Naive thymus-derived CD4-positive, alpha-beta T cell (primary cell): ENCODE measurements at regions not wholly inside any gene's neighbourhood (a gene's known extent, or its start where the extent isn't known, plus 50 kb on each side); places are given as distances from the start of the nearest gene placed in this dataset.

Experiments used
- ATAC-seq: fragments of 150-1000 bp; cut with Tn5 transposase; 2 replicates; pipeline ENCODE4 v1.10.0; 2021; ENCODE audit warnings: mild to moderate bottlenecking, moderate library complexity
- CTCF ChIA-PET: fragments of 350-600 bp; sonication (Branson Sonifier 250); formaldehyde crosslinking; loops from one replicate; lab custom pipeline; 2021; ENCODE audit warnings: antibody characterized with exemption; lab: Charles Lee
- POLR2A ChIA-PET: fragments of 350-600 bp; sonication (Branson Sonifier 250); formaldehyde crosslinking; loops from one replicate; lab custom pipeline; 2021; ENCODE audit warnings: antibody characterized with exemption, inconsistent platforms; lab: Charles Lee
- DNase-seq, 9 donors: peaks; one replicate each; pipeline versions ENCODE4 v3.0.0 to v3.0.0-alpha.2; 2020 to 2022; ENCODE audit warnings: mixed read lengths in 1 of 9
- H3K27ac ChIP-seq: one replicate; pipeline ENCODE4 v1.7.0; 2013; ENCODE audit warnings: mild to moderate bottlenecking, low read depth, low read length, moderate library complexity
- H3K27me3 ChIP-seq, 2 donors: one replicate each; pipeline ENCODE4 v1.7.0; 2013; ENCODE audit warnings: low read length in 2 of 2, mild to moderate bottlenecking in 2 of 2, moderate library complexity in 2 of 2; ENCODE audit not compliant: control insufficient read depth in 2 of 2, insufficient read depth in 2 of 2
- H3K36me3 ChIP-seq, 3 experiments: 1 replicate in 2 of 3; 2 replicates in 1 of 3; pipeline ENCODE4 v1.7.0; 2013; ENCODE audit warnings: low read length in 3 of 3, mild to moderate bottlenecking in 3 of 3, moderate library complexity in 1 of 3; ENCODE audit not compliant: insufficient read depth in 3 of 3, control insufficient read depth in 2 of 3
- H3K4me1 ChIP-seq, 2 donors: one replicate each; pipeline ENCODE4 v1.7.0; 2013; ENCODE audit warnings: low read length in 2 of 2, mild to moderate bottlenecking in 2 of 2, moderate library complexity in 1 of 2; ENCODE audit not compliant: control insufficient read depth in 2 of 2, insufficient read depth in 2 of 2
- H3K4me3 ChIP-seq: 2 replicates; pipeline ENCODE4 v1.7.0; 2013; ENCODE audit warnings: mild to moderate bottlenecking, low read length
- H3K9me3 ChIP-seq, 3 experiments: 1 replicate in 2 of 3; 2 replicates in 1 of 3; pipeline ENCODE4 v1.7.0; 2013; ENCODE audit warnings: low read length in 3 of 3; ENCODE audit not compliant: control insufficient read depth in 2 of 3
- H3K27ac Mint-ChIP-seq, 9 donors: one replicate each; pipeline ENCODE4 v1.8.0; 2020 to 2022; ENCODE audit warnings: mixed read lengths in 9 of 9, mild to moderate bottlenecking in 8 of 9, moderate library complexity in 5 of 9, inconsistent platforms in 2 of 9
- H3K27me3 Mint-ChIP-seq, 5 donors: one replicate each; pipeline ENCODE4 v1.8.0; 2021 to 2022; ENCODE audit warnings: mixed read lengths in 5 of 5, mild to moderate bottlenecking in 1 of 5
- H3K36me3 Mint-ChIP-seq, 5 donors: one replicate each; pipeline ENCODE4 v1.8.0; 2020 to 2022; ENCODE audit warnings: mixed read lengths in 5 of 5, mild to moderate bottlenecking in 3 of 5, inconsistent platforms in 1 of 5
- H3K4me1 Mint-ChIP-seq, 7 donors: one replicate each; pipeline ENCODE4 v1.8.0; 2020 to 2022; ENCODE audit warnings: mixed read lengths in 7 of 7, mild to moderate bottlenecking in 3 of 7, inconsistent platforms in 1 of 7
- H3K4me3 Mint-ChIP-seq, 10 donors: one replicate each; pipeline ENCODE4 v1.8.0; 2020 to 2022; ENCODE audit warnings: mild to moderate bottlenecking in 10 of 10, mixed read lengths in 10 of 10, moderate library complexity in 6 of 10, inconsistent platforms in 2 of 10
- H3K9me3 Mint-ChIP-seq, 11 donors: one replicate each; pipeline ENCODE4 v1.8.0; 2020 to 2022; ENCODE audit warnings: mixed read lengths in 11 of 11, mild to moderate bottlenecking in 4 of 11, inconsistent platforms in 1 of 11, moderate library complexity in 1 of 11
- intact Hi-C, 2 donors: fragments of 100-400 bp; cut with micrococcal nuclease; formaldehyde crosslinking; loops; one replicate each; pipeline ENCODE4 v1.15.1; 2023

DNA sequence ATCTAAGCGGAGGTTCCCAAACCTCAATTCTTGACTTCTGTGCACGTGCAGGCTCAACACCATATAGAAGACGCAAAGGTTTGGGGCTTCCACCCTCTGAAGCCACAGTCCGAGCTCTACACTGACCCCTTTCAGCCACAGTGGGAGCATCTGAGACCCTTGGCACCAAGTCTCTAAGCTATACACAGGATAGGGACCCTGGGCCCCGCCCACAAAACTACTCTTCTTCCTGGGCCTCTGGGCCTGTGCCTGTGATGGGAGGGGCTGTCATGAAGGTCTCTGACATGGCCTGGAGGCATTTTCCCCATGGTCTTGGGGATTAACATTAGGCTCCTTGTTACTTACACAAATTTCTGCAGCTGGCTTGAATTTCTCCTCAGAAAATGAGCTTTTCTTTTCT lies 1374.1 kb upstream of the NXPH2 start:
- H3K27me3 ChIP-seq: no peaks in the 10 kb centered on the region
- Mint-ChIP-seq H3K4me1 (no peaks in the 10 kb centered on the region), H3K4me3 (no peak overlapping the region), H3K27ac (no peak overlapping the region), H3K9me3 (peaks cover 0 to 23% (median 5%) of the 10 kb centered on the region in 11 donors), H3K36me3 (no peaks in the 10 kb centered on the region), H3K27me3 (no peaks in the 10 kb centered on the region)
- no peaks in the 10 kb centered on the region for H3K9me3 ChIP-seq
- ATAC-seq (no peak), DNase-seq (no peak)
- intact Hi-C loops: no loop called here
- H3K4me1 ChIP-seq: no peaks in the 10 kb centered on the region
- CTCF ChIA-PET: no interaction called here
- H3K27ac ChIP-seq: no peak overlapping the region
- POLR2A ChIA-PET: no interaction called here
- no peak overlapping the region for H3K4me3 ChIP-seq
- H3K36me3 ChIP-seq: no peaks in the 10 kb centered on the region

DNA sequence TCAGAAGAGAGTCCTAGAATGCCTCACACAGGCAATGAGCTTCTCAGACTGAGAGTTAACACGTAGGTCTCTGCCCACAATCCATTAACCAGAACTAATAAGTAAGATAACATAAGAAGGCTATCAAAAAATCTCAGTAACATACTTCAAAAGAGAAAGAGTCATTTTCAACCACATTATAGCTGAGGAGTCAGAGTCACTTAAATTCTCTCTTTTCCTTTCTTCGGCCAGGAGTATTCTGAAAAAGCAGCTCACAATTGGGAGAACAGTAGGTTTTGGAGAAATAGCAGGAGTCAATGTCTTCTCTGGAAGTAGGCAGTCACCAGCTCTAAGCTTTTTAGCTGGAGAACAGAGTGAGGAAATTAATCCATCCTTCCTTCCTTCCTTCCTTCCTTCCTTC lies 1364.4 kb upstream of the NXPH2 start:
- H3K4me1 ChIP-seq: no peaks in the 10 kb centered on the region
- no peak for ATAC-seq
- no peaks in the 10 kb centered on the region for H3K36me3 ChIP-seq
- intact Hi-C loops: no loop called here
- H3K4me3 ChIP-seq: no peak overlapping the region
- Mint-ChIP-seq H3K4me1 (no peaks in the 10 kb centered on the region), H3K9me3 (peaks cover 0 to 24% (median 6%) of the 10 kb centered on the region in 11 donors), H3K27me3 (no peaks in the 10 kb centered on the region), H3K4me3 (no peak overlapping the region), H3K36me3 (no peaks in the 10 kb centered on the region), H3K27ac (peak overlapping the region in 1 of 9 donors; percentile 42)
- DNase-seq: no peak
- no peaks in the 10 kb centered on the region for H3K9me3 ChIP-seq
- CTCF ChIA-PET: no interaction called here
- no peaks in the 10 kb centered on the region for H3K27me3 ChIP-seq
- H3K27ac ChIP-seq: no peak overlapping the region
- POLR2A ChIA-PET: no interaction called here

DNA sequence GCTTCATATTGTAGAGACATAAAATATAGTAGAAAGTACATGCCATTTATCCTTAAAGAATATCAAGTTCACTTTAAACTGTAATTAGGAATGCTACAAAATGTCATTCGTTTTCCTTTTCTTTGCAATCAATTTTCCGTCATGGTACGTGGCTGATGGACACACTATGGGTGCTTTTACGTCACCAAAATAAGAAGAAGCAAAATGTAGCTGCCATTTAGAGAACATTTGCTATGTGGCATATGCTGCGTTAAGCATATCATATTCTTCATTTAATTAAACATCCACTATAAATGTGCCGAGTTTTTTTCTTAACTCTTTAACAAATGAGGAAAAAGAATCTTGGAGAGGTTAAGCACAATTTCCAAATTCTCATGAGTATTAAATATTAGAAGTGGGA lies 1358.5 kb upstream of the NXPH2 start:
- Mint-ChIP-seq H3K9me3 (peaks cover 0 to 14% (median 1%) of the 10 kb centered on the region in 11 donors), H3K27ac (no peak overlapping the region), H3K27me3 (no peaks in the 10 kb centered on the region), H3K36me3 (no peaks in the 10 kb centered on the region), H3K4me1 (no peaks in the 10 kb centered on the region), H3K4me3 (no peak overlapping the region)
- POLR2A ChIA-PET: no interaction called here
- no peaks in the 10 kb centered on the region for H3K27me3 ChIP-seq
- no peak overlapping the region for H3K4me3 ChIP-seq
- no peak for DNase-seq
- CTCF ChIA-PET: no interaction called here
- no peak for ATAC-seq
- no peaks in the 10 kb centered on the region for H3K4me1 ChIP-seq
- no peak overlapping the region for H3K27ac ChIP-seq
- no peaks in the 10 kb centered on the region for H3K36me3 ChIP-seq
- intact Hi-C loops: no loop called here
- no peaks in the 10 kb centered on the region for H3K9me3 ChIP-seq

DNA sequence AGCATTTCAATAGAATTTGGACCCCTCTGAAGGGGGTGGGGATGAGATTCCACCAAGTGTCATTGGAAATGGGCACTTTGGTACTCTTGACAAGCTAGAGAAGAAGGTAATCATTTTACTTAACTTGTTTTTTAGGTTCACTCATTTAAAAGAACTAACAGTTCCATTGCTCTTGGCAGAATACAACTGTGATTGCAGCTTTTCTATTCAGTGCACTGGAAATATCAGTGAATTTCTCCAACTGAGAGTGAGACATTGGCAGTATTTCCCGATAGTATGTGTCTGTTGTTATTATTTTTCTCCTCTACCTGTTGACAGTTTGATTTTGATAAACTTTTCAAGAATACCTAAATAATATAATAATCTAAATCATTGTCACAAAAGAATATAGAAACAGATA lies 1356.7 kb upstream of the NXPH2 start:
- Histone ChIP-seq H3K27me3 (no peaks in the 10 kb centered on the region), H3K9me3 (no peaks in the 10 kb centered on the region), H3K4me3 (no peak overlapping the region), H3K4me1 (no peaks in the 10 kb centered on the region), H3K27ac (no peak overlapping the region), H3K36me3 (no peaks in the 10 kb centered on the region)
- ChIA-PET POLR2A (no interaction called here), CTCF (no interaction called here)
- H3K36me3 Mint-ChIP-seq: no peaks in the 10 kb centered on the region
- H3K9me3 Mint-ChIP-seq: peaks cover 0 to 19% (median 0%) of the 10 kb centered on the region in 11 donors
- no peak overlapping the region for H3K27ac Mint-ChIP-seq
- H3K4me1 Mint-ChIP-seq: no peaks in the 10 kb centered on the region
- intact Hi-C loops: no loop called here
- H3K4me3 Mint-ChIP-seq: no peak overlapping the region
- H3K27me3 Mint-ChIP-seq: no peaks in the 10 kb centered on the region
- ATAC-seq (no peak), DNase-seq (no peak)

GRCh38 chr2:140136366-140136765 lies 1356.2 kb upstream of the NXPH2 start:
- Mint-ChIP-seq H3K36me3 (no peaks in the 10 kb centered on the region), H3K9me3 (peaks cover 0 to 22% (median 0%) of the 10 kb centered on the region in 11 donors), H3K27me3 (no peaks in the 10 kb centered on the region), H3K4me3 (no peak overlapping the region), H3K4me1 (no peaks in the 10 kb centered on the region), H3K27ac (no peak overlapping the region)
- CTCF ChIA-PET: no interaction called here
- H3K4me3 ChIP-seq: no peak overlapping the region
- H3K27me3 ChIP-seq: no peaks in the 10 kb centered on the region
- POLR2A ChIA-PET: no interaction called here
- no peak overlapping the region for H3K27ac ChIP-seq
- no peaks in the 10 kb centered on the region for H3K4me1 ChIP-seq
- ATAC-seq (no peak), DNase-seq (no peak)
- H3K36me3 ChIP-seq: no peaks in the 10 kb centered on the region
- intact Hi-C loops: no loop called here
- no peaks in the 10 kb centered on the region for H3K9me3 ChIP-seq

GRCh38 chr2:140128909-140129308 lies 1348.7 kb upstream of the NXPH2 start:
- intact Hi-C loops: no loop called here
- Histone ChIP-seq H3K36me3 (no peaks in the 10 kb centered on the region), H3K4me3 (no peak overlapping the region), H3K4me1 (no peaks in the 10 kb centered on the region), H3K9me3 (no peaks in the 10 kb centered on the region), H3K27ac (no peak overlapping the region), H3K27me3 (no peaks in the 10 kb centered on the region)
- no peak overlapping the region for H3K4me3 Mint-ChIP-seq
- ATAC-seq (no peak), DNase-seq (no peak)
- ChIA-PET CTCF (no interaction called here), POLR2A (no interaction called here)
- no peaks in the 10 kb centered on the region for H3K4me1 Mint-ChIP-seq
- H3K36me3 Mint-ChIP-seq: no peaks in the 10 kb centered on the region
- H3K27ac Mint-ChIP-seq: no peak overlapping the region
- H3K27me3 Mint-ChIP-seq: no peaks in the 10 kb centered on the region
- H3K9me3 Mint-ChIP-seq: peaks cover 0 to 17% (median 4%) of the 10 kb centered on the region in 11 donors

GRCh38 chr2:140122001-140122400 lies 1341.8 kb upstream of the NXPH2 start:
- Mint-ChIP-seq H3K4me1 (no peaks in the 10 kb centered on the region), H3K27ac (no peak overlapping the region), H3K9me3 (peaks cover 0 to 14% (median 7%) of the 10 kb centered on the region in 11 donors)

More at GRCh38 chr2:140122001-140122400, 1341.8 kb upstream of the NXPH2 start:
- no peak overlapping the region for H3K27ac ChIP-seq
- Mint-ChIP-seq H3K4me3 (no peak overlapping the region), H3K36me3 (no peaks in the 10 kb centered on the region), H3K27me3 (no peaks in the 10 kb centered on the region)
- no peak for ATAC-seq
- ChIA-PET POLR2A (no interaction called here), CTCF (no interaction called here)
- intact Hi-C loops: no loop called here
- H3K4me3 ChIP-seq: no peak overlapping the region
- no peaks in the 10 kb centered on the region for H3K9me3 ChIP-seq
- no peak for DNase-seq
- no peaks in the 10 kb centered on the region for H3K4me1 ChIP-seq
- H3K27me3 ChIP-seq: no peaks in the 10 kb centered on the region
- no peaks in the 10 kb centered on the region for H3K36me3 ChIP-seq
